ENCODE measurements at regions not wholly inside any gene's neighbourhood (a gene's known extent, or its start where the extent isn't known, plus 50 kb on each side); places are given as distances from the start of the nearest gene placed in this dataset.
A peak's percentile ranks its signal among the peaks of the same experiment; 100 is the strongest.

GRCh38 chr13:26998292-26998691 is 173.3 kb downstream of the USP12 start:
- no peak for DNase-seq (ENCODE audit: low read depth in 2 of 2)
- H3K4me3 ChIP-seq (replicated peaks in 1 of 2; ENCODE audit: low read depth in 2 of 2, low read length in 2 of 2): no peak overlapping the region
- TF ChIP-seq, protein P1, sequence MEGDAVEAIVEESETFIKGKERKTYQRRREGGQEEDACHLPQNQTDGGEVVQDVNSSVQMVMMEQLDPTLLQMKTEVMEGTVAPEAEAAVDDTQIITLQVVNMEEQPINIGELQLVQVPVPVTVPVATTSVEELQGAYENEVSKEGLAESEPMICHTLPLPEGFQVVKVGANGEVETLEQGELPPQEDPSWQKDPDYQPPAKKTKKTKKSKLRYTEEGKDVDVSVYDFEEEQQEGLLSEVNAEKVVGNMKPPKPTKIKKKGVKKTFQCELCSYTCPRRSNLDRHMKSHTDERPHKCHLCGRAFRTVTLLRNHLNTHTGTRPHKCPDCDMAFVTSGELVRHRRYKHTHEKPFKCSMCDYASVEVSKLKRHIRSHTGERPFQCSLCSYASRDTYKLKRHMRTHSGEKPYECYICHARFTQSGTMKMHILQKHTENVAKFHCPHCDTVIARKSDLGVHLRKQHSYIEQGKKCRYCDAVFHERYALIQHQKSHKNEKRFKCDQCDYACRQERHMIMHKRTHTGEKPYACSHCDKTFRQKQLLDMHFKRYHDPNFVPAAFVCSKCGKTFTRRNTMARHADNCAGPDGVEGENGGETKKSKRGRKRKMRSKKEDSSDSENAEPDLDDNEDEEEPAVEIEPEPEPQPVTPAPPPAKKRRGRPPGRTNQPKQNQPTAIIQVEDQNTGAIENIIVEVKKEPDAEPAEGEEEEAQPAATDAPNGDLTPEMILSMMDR (IDR thresholded peaks at IDR 0.05; ENCODE audit: low read depth, low read length): no peak

DNA sequence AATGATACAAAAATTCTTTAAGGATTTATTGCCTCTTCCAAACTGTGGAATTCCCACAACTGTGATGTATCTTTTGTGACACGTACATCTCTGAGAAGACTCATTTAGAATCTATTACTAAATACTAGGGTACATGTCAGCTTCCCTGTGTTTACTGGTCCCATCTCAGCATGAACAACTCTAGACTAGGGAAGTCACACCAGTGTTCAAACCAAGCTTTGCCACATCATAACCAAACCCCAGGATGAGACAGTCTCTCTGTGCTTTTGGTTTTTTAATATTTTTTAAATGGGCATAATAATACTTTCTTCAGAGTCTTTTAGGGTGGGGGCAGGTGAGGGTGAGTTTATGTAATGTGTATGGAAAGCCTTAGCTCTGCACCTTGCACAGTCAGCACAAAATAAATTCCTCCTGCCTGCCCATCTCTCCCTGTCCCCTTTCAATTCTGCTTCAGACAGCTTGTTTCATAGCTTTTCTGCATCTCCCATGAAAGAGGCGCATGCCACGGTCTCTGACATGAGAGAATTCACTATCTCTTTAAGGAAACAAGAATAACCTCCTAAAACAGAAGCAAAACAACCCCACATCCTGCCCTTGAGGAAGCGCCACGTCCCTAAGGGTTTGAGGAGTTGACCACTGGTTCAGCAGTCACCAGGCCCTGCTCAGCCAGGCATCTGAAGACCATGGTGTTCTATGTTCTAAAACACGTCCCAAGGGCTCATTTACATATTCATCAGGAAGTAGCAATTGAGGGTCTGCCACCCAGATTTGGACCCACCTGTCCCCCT is 174.5 kb downstream of the USP12 start:
- TF ChIP-seq, protein P1 (IDR thresholded peaks at IDR 0.05; ENCODE audit: low read depth, low read length): no peak
- no peak overlapping the region for H3K4me3 ChIP-seq (replicated peaks in 1 of 2; ENCODE audit: low read depth in 2 of 2, low read length in 2 of 2)
- DNase-seq (ENCODE audit: low read depth in 2 of 2): peak in 1 of 2 donors; percentile 29

- TF ChIP-seq, protein P1 (IDR thresholded peaks at IDR 0.05; ENCODE audit: low read depth, low read length): no peak
- DNase-seq (ENCODE audit: low read depth in 2 of 2): no peak
- H3K4me3 ChIP-seq (replicated peaks in 1 of 2; ENCODE audit: low read depth in 2 of 2, low read length in 2 of 2): no peak overlapping the region
These were observed 176.5 kb downstream of the USP12 start for GRCh38 chr13:26995159-26995558.

DNA sequence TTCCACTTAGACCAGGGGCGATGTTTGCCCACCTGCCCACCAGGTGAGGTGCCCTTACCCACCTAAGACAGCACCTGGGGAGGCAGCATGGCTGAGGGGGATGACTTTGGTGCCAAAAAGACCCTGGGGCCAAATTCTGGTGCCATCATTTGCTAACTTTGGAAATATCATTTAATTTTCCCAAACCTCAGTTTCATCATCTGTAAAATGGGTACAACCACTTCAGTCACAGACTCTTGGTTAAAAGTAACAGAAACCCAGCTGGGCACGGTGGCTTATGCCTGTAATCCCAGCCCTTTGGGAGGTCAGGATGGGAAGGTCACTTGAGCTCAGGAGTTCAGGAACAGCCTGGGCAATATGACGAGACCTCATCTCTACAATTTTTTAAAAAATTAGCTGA is 177.8 kb downstream of the USP12 start:
- no peak for DNase-seq (ENCODE audit: low read depth in 2 of 2)
- TF ChIP-seq, protein P1 (IDR thresholded peaks at IDR 0.05; ENCODE audit: low read depth, low read length): no peak
- H3K4me3 ChIP-seq (replicated peaks in 1 of 2; ENCODE audit: low read depth in 2 of 2, low read length in 2 of 2): no peak overlapping the region

DNA sequence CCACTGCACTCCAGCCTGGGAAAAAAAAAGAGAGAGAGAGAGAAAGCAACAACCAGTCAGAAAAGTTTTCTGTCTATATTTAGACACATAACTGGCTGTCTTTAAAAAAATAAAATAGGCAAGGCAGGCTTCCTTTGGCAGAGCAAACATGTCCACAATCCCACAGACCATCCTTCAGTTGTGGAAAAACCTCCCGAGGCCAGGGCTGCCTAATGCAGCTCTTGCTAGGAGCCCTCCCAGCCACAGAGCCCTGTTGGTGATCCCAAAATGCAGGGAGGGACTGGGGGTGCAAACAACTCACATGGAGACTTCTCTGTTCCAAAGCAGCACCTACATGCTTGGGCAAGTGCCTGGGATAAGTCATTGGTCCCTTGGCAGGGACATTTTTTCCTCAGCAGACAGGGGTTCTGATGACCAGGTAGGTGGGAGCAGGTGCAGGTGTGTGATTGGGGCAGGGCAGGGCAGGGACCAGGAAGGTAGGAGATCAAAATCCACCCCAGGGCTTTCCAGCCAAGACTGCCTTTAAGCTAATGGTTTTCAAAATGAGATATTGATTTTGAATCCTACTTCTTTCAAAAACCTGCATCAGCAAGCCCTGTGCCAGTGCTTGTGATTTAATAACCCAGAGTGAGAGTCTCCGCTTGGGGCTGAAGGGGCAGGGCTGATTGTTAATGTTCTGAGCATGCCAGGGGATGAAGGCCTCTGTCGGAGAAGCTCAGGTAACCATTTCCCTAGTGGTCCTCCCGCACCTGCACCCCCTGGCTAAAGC is 178.5 kb downstream of the USP12 start:
- TF ChIP-seq, protein P1 (IDR thresholded peaks at IDR 0.05; ENCODE audit: low read depth, low read length): no peak
- H3K4me3 ChIP-seq (replicated peaks in 1 of 2; ENCODE audit: low read depth in 2 of 2, low read length in 2 of 2): no peak overlapping the region
- no peak for DNase-seq (ENCODE audit: low read depth in 2 of 2)

GRCh38 chr13:26991508-26992181 is 180.0 kb downstream of the USP12 start:
- peak in 1 of 2 donors; percentile 36 for DNase-seq (ENCODE audit: low read depth in 2 of 2)
- TF ChIP-seq, protein P1 (IDR thresholded peaks at IDR 0.05; ENCODE audit: low read depth, low read length): no peak
- H3K4me3 ChIP-seq (replicated peaks in 1 of 2; ENCODE audit: low read depth in 2 of 2, low read length in 2 of 2): no peak overlapping the region
